GM12874 (cell line): ENCODE measurements at regions not wholly inside any gene's neighbourhood (a gene's known extent, or its start where the extent isn't known, plus 50 kb on each side); places are given as distances from the start of the nearest gene placed in this dataset.
A peak's percentile ranks its signal among the peaks of the same experiment; 100 is the strongest.

Experiments used
- TF ChIP-seq, protein P1 (sequence below): IDR thresholded peaks from 2 replicates; pipeline ENCODE4 v1.5.1; 2011; ENCODE audit warnings: low read depth, mild to moderate bottlenecking, control low read depth, low read length, moderate library complexity; ENCODE audit not compliant: insufficient read depth

DNA sequence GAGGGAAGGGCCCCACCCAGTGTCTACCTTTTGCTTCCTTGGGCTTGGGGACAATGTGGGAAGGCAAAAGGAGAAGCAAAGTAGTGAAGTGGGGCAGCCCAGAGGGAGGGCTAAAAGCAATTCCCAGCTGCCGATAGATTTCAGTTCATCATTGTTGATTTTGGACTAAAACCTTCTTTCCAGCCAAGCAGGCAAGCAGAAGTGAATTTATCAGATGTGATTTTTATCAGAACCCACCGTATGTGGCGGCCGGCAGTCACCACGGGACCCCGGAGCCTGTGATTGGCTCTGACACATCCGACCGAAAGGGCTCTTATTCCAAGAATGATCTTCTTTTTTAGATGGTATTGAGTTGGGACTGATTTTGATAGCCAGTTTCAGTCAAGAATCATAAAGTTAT lies 559.9 kb downstream of the PSAT1 start:
- TF ChIP-seq, protein P1, sequence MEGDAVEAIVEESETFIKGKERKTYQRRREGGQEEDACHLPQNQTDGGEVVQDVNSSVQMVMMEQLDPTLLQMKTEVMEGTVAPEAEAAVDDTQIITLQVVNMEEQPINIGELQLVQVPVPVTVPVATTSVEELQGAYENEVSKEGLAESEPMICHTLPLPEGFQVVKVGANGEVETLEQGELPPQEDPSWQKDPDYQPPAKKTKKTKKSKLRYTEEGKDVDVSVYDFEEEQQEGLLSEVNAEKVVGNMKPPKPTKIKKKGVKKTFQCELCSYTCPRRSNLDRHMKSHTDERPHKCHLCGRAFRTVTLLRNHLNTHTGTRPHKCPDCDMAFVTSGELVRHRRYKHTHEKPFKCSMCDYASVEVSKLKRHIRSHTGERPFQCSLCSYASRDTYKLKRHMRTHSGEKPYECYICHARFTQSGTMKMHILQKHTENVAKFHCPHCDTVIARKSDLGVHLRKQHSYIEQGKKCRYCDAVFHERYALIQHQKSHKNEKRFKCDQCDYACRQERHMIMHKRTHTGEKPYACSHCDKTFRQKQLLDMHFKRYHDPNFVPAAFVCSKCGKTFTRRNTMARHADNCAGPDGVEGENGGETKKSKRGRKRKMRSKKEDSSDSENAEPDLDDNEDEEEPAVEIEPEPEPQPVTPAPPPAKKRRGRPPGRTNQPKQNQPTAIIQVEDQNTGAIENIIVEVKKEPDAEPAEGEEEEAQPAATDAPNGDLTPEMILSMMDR = no peak

DNA sequence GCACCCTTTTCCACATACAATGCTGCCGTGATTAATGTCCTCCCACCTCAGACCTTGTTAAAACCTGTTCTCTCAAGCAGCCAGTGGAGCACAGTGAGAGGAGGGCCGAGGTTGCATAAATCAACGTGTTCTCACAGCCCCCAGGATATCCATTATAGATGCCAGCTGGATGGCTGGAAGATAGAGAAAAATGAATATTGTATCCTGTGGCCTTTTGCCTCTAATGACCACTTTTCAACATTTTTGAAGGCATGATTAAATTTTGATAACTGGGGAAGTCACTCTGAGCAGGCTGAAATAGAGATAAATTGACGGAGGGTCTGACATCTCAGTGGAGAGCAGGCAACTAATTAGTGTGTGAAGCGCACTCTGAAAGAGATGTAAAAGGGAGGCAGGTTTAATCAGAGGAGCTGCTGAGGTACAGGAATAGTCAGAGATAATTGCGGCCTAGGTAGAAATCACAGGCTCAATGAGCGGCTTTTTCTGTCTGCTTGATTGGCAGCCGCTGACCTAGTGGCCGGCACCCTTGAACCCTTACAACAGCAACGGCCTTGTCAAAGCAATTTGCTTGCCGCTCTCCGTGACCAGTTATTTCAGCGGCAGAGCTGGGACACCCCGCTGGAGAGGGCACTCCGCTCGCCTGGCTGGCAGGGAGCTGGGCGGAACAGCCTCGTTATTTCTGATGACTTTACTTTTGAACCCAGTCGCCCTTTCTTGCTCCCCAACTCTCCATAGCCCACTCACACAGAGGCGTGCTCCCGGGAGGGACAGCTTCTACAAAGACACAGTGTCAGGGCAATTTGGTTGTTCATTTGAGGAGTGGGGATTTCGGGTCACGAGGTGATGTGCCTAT lies 560.7 kb downstream of the PSAT1 start:
- TF ChIP-seq, protein P1 = no peak

DNA sequence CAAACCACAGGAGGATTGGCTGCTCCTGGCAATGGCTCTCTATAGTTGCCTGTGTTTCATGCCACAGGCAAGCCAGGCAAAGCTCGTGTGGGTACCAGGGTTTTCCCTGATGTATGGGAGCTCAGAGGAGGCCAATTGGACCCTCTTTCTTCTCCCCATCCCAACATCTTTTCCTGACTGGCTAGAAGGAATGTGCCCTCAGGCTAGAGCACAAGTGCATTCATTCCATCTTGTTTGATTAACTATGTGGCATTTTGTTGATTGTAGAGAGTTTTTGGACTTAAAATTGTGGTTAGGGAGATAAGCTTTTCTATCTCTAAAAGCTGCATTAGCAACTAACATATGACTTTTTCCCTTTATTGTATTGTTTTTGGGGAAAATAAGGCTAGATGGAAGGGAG lies 561.3 kb downstream of the PSAT1 start:
- TF ChIP-seq, protein P1 = no peak

DNA sequence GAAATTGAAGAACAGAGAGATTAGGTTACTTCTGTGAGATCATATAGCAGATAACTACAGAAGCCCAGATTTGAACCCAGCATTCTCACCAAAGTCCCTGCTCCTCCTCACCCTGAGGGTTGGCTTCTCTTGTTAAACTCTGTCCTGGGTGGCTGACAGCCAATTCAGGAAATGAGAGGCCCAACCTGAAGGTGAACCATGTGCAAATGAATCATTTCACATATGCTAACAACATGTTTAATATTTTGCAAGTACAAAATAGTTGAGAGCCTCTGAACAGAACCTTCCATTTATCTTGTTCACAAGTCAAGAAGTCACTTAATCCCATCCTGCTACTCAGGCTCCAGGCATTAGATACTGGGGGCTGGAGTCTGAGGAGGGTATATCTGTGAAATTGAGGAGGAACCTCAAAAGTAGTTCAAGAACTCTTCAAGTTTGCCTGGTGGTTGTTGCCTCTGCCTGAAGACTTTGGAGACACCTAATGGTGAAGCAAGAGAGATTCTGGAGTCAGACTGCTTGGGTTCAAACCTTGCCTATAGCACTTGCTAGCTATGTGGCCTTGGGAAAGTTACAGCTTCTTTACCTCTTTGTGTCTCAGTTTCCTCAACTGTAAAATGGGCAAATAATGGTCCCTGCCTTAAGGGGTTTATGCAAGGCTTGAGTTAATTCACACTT lies 564.0 kb downstream of the PSAT1 start:
- TF ChIP-seq, protein P1 = 0 out of 2 replicates have a peak, but pooled peaks have one; percentile 1

DNA sequence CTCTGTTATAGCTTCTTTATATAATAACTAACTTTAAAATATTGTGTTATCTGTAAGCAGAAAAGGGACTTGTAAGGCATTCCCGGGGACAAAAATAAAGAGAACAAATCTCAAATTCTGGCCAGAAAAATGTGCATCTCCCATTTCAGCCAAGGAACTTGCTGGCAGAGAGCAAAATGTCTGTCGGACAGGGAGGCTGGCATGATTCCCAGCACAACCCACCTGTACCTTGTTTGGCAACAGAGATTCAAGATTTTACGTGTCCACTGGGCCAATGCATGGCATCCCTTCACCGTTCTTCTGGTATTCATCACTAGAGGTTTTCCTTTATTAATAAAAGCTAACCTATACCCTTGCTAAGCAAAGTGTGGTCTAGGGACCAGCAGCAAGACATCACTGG lies 566.6 kb downstream of the PSAT1 start:
- TF ChIP-seq, protein P1 = no peak

DNA sequence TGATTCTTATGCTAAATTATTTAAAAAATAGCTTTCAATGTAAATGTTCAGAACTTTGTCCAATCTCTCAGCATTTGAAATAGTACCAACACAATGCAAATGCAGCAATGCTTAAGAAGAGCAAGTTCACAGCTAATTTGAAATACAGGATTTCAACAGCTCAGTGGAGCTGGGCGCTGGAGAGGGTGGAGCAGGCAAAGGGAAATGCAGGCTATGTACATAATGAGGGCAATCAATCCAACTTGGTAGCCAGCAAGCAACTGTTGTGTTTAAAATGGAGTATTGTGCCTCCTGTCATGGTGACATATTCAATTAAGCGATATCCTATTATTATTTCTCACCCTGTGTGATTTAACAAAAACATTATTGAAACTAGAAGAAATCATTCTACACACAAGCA lies 568.8 kb downstream of the PSAT1 start:
- TF ChIP-seq, protein P1 = no peak

DNA sequence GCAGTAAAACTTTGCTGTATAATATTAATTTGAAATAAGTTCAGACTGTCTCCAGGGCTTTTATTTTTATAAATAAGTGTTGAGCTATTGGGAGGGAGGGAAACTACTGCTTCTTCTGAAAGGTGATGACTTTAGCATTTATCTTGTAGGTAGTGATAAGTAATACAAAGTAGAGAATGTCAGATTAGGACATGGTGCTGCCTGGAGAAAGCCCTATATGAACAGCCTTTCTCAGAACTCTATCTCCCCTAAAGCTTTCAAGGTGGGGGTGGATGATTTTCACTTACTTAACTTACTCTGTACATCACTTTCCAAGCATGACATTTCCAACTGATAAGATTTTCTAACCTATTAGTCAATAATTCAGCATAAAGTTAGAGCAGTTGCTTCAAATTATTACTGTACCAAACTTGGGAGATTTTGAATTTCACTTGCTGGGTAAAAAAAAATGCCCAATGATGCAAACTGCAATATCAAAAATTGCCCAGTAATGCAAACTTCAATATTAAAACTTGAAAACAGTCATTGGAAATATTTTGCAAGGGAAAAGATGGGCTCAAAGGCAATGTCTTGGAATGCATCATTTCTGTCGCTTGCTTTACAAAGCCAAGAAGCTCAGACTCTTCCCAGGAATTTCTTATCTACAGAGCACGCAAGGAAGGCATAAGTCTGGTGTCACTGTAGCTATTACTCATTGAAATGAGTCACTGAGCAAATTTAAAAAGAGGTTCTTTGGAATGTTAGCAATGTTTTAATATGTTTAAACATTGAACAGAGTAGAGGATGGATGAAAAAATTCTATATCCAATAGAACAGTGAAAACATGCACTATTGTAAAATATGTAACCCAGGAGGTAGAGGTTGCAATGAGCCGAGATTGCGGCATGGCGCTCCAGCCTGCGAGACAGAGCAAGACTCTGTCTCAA lies 569.5 kb downstream of the PSAT1 start:
- TF ChIP-seq, protein P1 = no peak
